ENCODE measurements at regions not wholly inside any gene's neighbourhood (a gene's known extent, or its start where the extent isn't known, plus 50 kb on each side); places are given as distances from the start of the nearest gene placed in this dataset.
"Not testable (repeated sequence)": the region's sequence is repeated elsewhere in the genome, so short reads cannot be mapped to it uniquely, and the experiment has no call there.

DNA sequence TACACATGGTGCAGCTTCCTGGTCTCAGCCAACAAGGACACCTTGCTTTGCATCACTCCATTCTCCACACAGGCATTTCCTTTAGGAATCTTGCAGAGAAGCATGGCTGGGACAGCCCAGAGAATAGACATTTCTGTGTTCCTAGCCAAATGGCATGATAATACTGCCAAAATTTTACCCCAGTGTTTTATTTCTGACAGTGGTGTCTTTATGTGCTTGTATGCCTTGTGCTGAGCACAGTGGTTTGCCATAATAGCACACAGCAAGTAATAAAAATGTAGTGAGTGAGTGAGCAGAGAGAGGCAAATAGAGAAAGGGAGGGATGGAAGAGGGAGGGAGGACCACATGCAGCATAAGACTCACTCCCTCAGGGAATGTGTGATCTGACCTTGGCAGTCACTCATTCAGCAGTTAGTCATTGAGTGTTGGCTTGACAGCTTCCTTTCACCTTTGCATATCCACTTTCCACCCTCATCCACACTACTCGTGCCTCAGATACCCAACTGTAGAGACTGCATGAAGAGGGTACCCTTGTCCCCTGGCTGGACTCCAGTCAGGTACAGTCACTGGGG lies 212.8 kb upstream of the CCDC196 start:
- Histone ChIP-seq H3K4me3 (ENCODE audit: control insufficient read depth in 1 of 7, extremely low read depth in 1 of 7, insufficient read depth in 4 of 7, low read depth in 2 of 7, low read length in 6 of 7) (no peak overlapping the region), H3K9me3 (ENCODE audit: control extremely low read depth in 1 of 5, control insufficient read depth in 4 of 5, insufficient read depth in 2 of 5, low read depth in 1 of 5, low read length in 4 of 5) (no peaks in the 10 kb centered on the region), H3K27me3 (replicated peaks in 2 of 5; ENCODE audit: control insufficient read depth in 4 of 5, insufficient read depth in 5 of 5, low read length in 4 of 5) (no peaks in the 10 kb centered on the region), H3K36me3 (ENCODE audit: control insufficient read depth in 4 of 4, insufficient read depth in 4 of 4, low read length in 3 of 4) (no peaks in the 10 kb centered on the region), H3K27ac (ENCODE audit: insufficient read depth in 1 of 2, low read depth in 1 of 2, low read length in 2 of 2, poor library complexity in 1 of 2, severe bottlenecking in 2 of 2) (no peak overlapping the region), H3K4me1 (ENCODE audit: control extremely low read depth in 1 of 4, control insufficient read depth in 4 of 4, insufficient read depth in 4 of 4, low read length in 3 of 4) (no peaks in the 10 kb centered on the region)
- WGBS (ENCODE audit: insufficient coverage), result no CpG with 5 or more reads among the region's 1 CpG
- ChIA-PET CTCF (no interaction called here), POLR2A (no interaction called here)
- DNase-seq, result no peak

DNA sequence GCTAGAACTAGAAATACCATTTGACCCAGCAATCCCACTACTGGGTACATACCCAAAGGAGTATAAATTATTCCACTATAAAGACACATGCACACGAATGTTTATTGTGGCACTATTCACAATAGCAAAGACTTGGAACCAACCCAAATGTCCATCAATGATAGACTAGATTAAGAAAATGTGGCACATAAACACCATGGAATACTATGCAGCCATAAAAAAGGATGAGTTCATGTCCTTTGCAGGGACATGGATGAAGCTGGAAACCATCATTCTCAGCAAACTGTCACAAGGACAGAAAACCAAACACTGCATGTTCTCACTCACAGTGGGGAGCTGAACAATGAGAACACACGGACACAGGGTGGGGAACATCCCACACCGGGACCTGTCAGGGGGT lies 207.8 kb upstream of the CCDC196 start:
- CTCF ChIA-PET; POLR2A ChIA-PET; H3K27ac ChIP-seq (ENCODE audit: insufficient read depth in 1 of 2, low read depth in 1 of 2, low read length in 2 of 2, poor library complexity in 1 of 2, severe bottlenecking in 2 of 2): not testable (repeated sequence)

GRCh38 chr14:66281036-66281776 lies 205.0 kb upstream of the CCDC196 start:
- ChIA-PET CTCF (no interaction called here), POLR2A (no interaction called here)
- Histone ChIP-seq H3K36me3 (ENCODE audit: control insufficient read depth in 4 of 4, insufficient read depth in 4 of 4, low read length in 3 of 4) (no peaks in the 10 kb centered on the region), H3K27me3 (replicated peaks in 2 of 5; ENCODE audit: control insufficient read depth in 4 of 5, insufficient read depth in 5 of 5, low read length in 4 of 5) (no peaks in the 10 kb centered on the region), H3K27ac (ENCODE audit: insufficient read depth in 1 of 2, low read depth in 1 of 2, low read length in 2 of 2, poor library complexity in 1 of 2, severe bottlenecking in 2 of 2) (no peak overlapping the region), H3K9me3 (ENCODE audit: control extremely low read depth in 1 of 5, control insufficient read depth in 4 of 5, insufficient read depth in 2 of 5, low read depth in 1 of 5, low read length in 4 of 5) (peaks cover 0 to 2% (median 0%) of the 10 kb centered on the region in 5 experiments), H3K4me1 (ENCODE audit: control extremely low read depth in 1 of 4, control insufficient read depth in 4 of 4, insufficient read depth in 4 of 4, low read length in 3 of 4) (no peaks in the 10 kb centered on the region), H3K4me3 (ENCODE audit: control insufficient read depth in 1 of 7, extremely low read depth in 1 of 7, insufficient read depth in 4 of 7, low read depth in 2 of 7, low read length in 6 of 7) (no peak overlapping the region)
- DNase-seq, result no peak
- WGBS (ENCODE audit: insufficient coverage), result 98% methylated on average over 5 of the region's 9 CpGs

More for the DNA sequence above, 207.8 kb upstream of the CCDC196 start:
- not testable (repeated sequence) for H3K4me1 ChIP-seq (ENCODE audit: control extremely low read depth in 1 of 4, control insufficient read depth in 4 of 4, insufficient read depth in 4 of 4, low read length in 3 of 4); H3K27me3 ChIP-seq (replicated peaks in 2 of 5; ENCODE audit: control insufficient read depth in 4 of 5, insufficient read depth in 5 of 5, low read length in 4 of 5); H3K4me3 ChIP-seq (ENCODE audit: control insufficient read depth in 1 of 7, extremely low read depth in 1 of 7, insufficient read depth in 4 of 7, low read depth in 2 of 7, low read length in 6 of 7); H3K9me3 ChIP-seq (ENCODE audit: control extremely low read depth in 1 of 5, control insufficient read depth in 4 of 5, insufficient read depth in 2 of 5, low read depth in 1 of 5, low read length in 4 of 5); H3K36me3 ChIP-seq (ENCODE audit: control insufficient read depth in 4 of 4, insufficient read depth in 4 of 4, low read length in 3 of 4); DNase-seq
- 100% methylated on average over 1 of the region's 3 CpGs for WGBS (ENCODE audit: insufficient coverage)

DNA sequence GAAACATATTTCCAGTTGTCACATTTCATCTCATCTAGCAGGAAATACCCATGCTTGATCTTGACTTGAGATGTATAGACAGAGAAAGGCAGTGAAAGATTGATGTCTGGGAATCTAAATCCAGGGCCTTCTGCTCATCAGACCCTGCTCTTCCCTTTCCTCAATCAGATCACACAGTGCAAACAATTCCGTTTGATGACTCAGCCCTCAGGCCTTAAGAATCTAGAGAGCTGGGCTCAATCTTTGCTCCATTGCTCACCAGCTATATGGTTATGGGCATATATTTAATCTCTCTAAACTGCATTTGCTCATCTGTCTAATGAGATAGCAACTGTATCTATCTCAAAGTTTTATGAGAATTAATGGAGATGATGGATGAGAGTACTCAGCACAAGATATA lies 201.8 kb upstream of the CCDC196 start:
- Histone ChIP-seq H3K4me1 (ENCODE audit: control extremely low read depth in 1 of 4, control insufficient read depth in 4 of 4, insufficient read depth in 4 of 4, low read length in 3 of 4) (no peaks in the 10 kb centered on the region), H3K9me3 (ENCODE audit: control extremely low read depth in 1 of 5, control insufficient read depth in 4 of 5, insufficient read depth in 2 of 5, low read depth in 1 of 5, low read length in 4 of 5) (peaks cover 0 to 4% (median 2%) of the 10 kb centered on the region in 5 experiments), H3K27ac (ENCODE audit: insufficient read depth in 1 of 2, low read depth in 1 of 2, low read length in 2 of 2, poor library complexity in 1 of 2, severe bottlenecking in 2 of 2) (no peak overlapping the region), H3K36me3 (ENCODE audit: control insufficient read depth in 4 of 4, insufficient read depth in 4 of 4, low read length in 3 of 4) (no peaks in the 10 kb centered on the region), H3K27me3 (replicated peaks in 2 of 5; ENCODE audit: control insufficient read depth in 4 of 5, insufficient read depth in 5 of 5, low read length in 4 of 5) (no peaks in the 10 kb centered on the region), H3K4me3 (ENCODE audit: control insufficient read depth in 1 of 7, extremely low read depth in 1 of 7, insufficient read depth in 4 of 7, low read depth in 2 of 7, low read length in 6 of 7) (no peak overlapping the region)
- CTCF ChIA-PET, result no interaction called here
- POLR2A ChIA-PET, result no interaction called here
- no CpG with 5 or more reads among the region's 1 CpG for WGBS (ENCODE audit: insufficient coverage)
- DNase-seq, result no peak

GRCh38 chr14:66288511-66288910 lies 197.7 kb upstream of the CCDC196 start:
- Histone ChIP-seq H3K4me1 (ENCODE audit: control extremely low read depth in 1 of 4, control insufficient read depth in 4 of 4, insufficient read depth in 4 of 4, low read length in 3 of 4) (peaks cover 0 to 4% (median 0%) of the 10 kb centered on the region in 4 experiments), H3K27ac (ENCODE audit: insufficient read depth in 1 of 2, low read depth in 1 of 2, low read length in 2 of 2, poor library complexity in 1 of 2, severe bottlenecking in 2 of 2) (no peak overlapping the region), H3K27me3 (replicated peaks in 2 of 5; ENCODE audit: control insufficient read depth in 4 of 5, insufficient read depth in 5 of 5, low read length in 4 of 5) (no peaks in the 10 kb centered on the region), H3K4me3 (ENCODE audit: control insufficient read depth in 1 of 7, extremely low read depth in 1 of 7, insufficient read depth in 4 of 7, low read depth in 2 of 7, low read length in 6 of 7) (no peak overlapping the region), H3K9me3 (ENCODE audit: control extremely low read depth in 1 of 5, control insufficient read depth in 4 of 5, insufficient read depth in 2 of 5, low read depth in 1 of 5, low read length in 4 of 5) (peaks cover 0 to 4% (median 0%) of the 10 kb centered on the region in 5 experiments), H3K36me3 (ENCODE audit: control insufficient read depth in 4 of 4, insufficient read depth in 4 of 4, low read length in 3 of 4) (no peaks in the 10 kb centered on the region)
- CTCF ChIA-PET, result no interaction called here
- POLR2A ChIA-PET, result no interaction called here
- DNase-seq, result no peak
- WGBS (ENCODE audit: insufficient coverage), result 100% methylated on average over 3 of the region's 3 CpGs

DNA sequence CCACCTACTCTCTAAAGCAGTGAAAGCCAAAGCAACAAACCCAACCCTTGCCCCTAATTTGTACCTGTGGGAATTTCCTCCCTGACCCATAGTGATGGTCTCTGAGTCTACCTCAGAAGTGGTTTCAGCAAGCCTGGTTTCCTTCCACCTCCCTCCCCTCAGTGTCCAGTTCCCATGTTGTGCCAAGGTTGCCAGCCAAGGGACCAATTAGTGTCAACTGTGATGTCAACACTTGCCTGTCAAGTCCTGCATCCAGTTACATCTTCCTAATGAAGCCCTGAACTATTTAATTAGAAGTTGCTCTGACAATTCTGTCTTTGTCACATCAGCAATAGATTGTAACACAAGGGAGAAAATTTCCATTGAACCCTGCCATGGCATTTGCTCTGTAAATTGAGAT lies 194.4 kb upstream of the CCDC196 start:
- Histone ChIP-seq H3K27me3 (replicated peaks in 2 of 5; ENCODE audit: control insufficient read depth in 4 of 5, insufficient read depth in 5 of 5, low read length in 4 of 5) (no peaks in the 10 kb centered on the region), H3K36me3 (ENCODE audit: control insufficient read depth in 4 of 4, insufficient read depth in 4 of 4, low read length in 3 of 4) (no peaks in the 10 kb centered on the region), H3K4me1 (ENCODE audit: control extremely low read depth in 1 of 4, control insufficient read depth in 4 of 4, insufficient read depth in 4 of 4, low read length in 3 of 4) (peaks cover 0 to 4% (median 0%) of the 10 kb centered on the region in 4 experiments), H3K9me3 (ENCODE audit: control extremely low read depth in 1 of 5, control insufficient read depth in 4 of 5, insufficient read depth in 2 of 5, low read depth in 1 of 5, low read length in 4 of 5) (peaks cover 0 to 4% (median 0%) of the 10 kb centered on the region in 5 experiments), H3K4me3 (ENCODE audit: control insufficient read depth in 1 of 7, extremely low read depth in 1 of 7, insufficient read depth in 4 of 7, low read depth in 2 of 7, low read length in 6 of 7) (no peak overlapping the region), H3K27ac (ENCODE audit: insufficient read depth in 1 of 2, low read depth in 1 of 2, low read length in 2 of 2, poor library complexity in 1 of 2, severe bottlenecking in 2 of 2) (no peak overlapping the region)
- POLR2A ChIA-PET, result no interaction called here
- CTCF ChIA-PET, result no interaction called here
- no peak for DNase-seq

DNA sequence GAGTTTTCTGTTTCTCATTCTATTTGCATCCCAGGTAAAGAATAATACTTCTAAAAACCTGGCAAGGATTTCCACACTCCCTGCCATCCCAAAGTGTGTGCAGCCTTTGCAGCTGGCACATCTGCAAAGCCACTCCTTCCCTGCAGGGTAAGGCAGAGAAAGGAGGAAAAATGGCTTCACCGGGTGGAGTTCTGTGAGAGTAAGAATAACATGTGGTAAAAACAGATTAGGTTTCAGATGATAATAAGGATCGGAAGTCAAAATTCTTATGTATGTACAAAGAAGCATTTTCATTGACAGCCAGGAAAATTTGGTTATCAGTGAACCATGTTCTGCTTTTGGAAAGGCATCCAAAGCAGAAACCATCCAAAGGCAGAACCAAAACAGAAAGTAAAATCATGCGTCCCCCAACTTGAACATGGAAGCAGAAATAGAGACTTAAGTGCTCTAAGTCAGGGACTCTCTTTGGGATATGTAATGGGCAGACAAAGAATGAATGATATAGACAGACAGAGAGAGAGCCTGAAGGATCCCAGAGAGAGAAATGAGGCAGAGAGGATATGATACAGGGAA lies 192.6 kb upstream of the CCDC196 start:
- Histone ChIP-seq H3K36me3 (ENCODE audit: control insufficient read depth in 4 of 4, insufficient read depth in 4 of 4, low read length in 3 of 4) (no peaks in the 10 kb centered on the region), H3K27ac (ENCODE audit: insufficient read depth in 1 of 2, low read depth in 1 of 2, low read length in 2 of 2, poor library complexity in 1 of 2, severe bottlenecking in 2 of 2) (peak overlapping the region; percentile 37 to 58), H3K9me3 (ENCODE audit: control extremely low read depth in 1 of 5, control insufficient read depth in 4 of 5, insufficient read depth in 2 of 5, low read depth in 1 of 5, low read length in 4 of 5) (no peaks in the 10 kb centered on the region), H3K27me3 (replicated peaks in 2 of 5; ENCODE audit: control insufficient read depth in 4 of 5, insufficient read depth in 5 of 5, low read length in 4 of 5) (no peaks in the 10 kb centered on the region), H3K4me3 (ENCODE audit: control insufficient read depth in 1 of 7, extremely low read depth in 1 of 7, insufficient read depth in 4 of 7, low read depth in 2 of 7, low read length in 6 of 7) (peak overlapping the region in 3 of 7 experiments; percentile 21 to 48 (median 32)), H3K4me1 (ENCODE audit: control extremely low read depth in 1 of 4, control insufficient read depth in 4 of 4, insufficient read depth in 4 of 4, low read length in 3 of 4) (peaks cover 0 to 4% (median 0%) of the 10 kb centered on the region in 4 experiments)
- ChIA-PET POLR2A (no interaction called here), CTCF (no interaction called here)
- DNase-seq, result peak; percentile 24 to 76 (median 63)
- 0% methylated on average over 1 of the region's 3 CpGs for WGBS (ENCODE audit: insufficient coverage)

Measured in common myeloid progenitor, CD34-positive (primary cell).